Left cardiac atrium (tissue), 4 donors: ENCODE measurements at regions not wholly inside any gene's neighbourhood (a gene's known extent, or its start where the extent isn't known, plus 50 kb on each side); places are given as distances from the start of the nearest gene placed in this dataset.

Source experiments
- ATAC-seq, 2 donors: fragments of 200-7000 bp; cut with Tn5 transposase; one replicate each; pipeline ENCODE4 v1.9.1; 2020; ENCODE audit warnings: mild to moderate bottlenecking in 2 of 2, moderate library complexity in 2 of 2
- DNase-seq: peaks from one replicate; pipeline ENCODE4 v3.0.0-alpha.2; 2020
- intact Hi-C, 2 donors: fragments of 100-400 bp; cut with DNase I; formaldehyde crosslinking; loops; one replicate each; pipeline versions ENCODE4 v1.14.1 to v1.15.1; 2022 to 2023
- donor health status: DM: no; HTN: yes; CAD: no.
- donor health status: DM: no; HTN: yes; CAD: no; lungs with severe emphysema.
- donor health status: DM: yes; HTN: yes; CAD: no.
- donor health status: Dilated cardiomyopathy.

DNA sequence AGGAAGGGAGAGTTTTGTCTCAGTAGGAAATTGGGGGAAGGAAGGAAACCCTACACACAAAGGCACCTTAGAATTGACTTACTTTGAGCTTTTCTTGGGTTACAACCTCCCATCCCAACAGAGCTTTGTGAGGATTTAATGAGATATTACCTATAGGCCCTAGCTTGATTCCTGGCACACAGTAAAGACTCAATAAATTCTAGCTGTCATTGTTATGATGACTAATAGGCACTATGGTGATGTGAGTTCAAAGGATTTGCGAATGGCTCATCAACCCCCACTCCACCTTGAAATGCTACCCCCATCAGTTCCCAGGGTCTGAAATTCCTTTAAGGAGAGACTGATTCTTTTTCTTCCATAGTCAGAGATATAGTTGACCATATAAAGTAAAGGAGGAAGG lies 67.9 kb upstream of the SMNDC1 start:
- intact Hi-C loops: no loop called here
- ATAC-seq: no peak
- no peak for DNase-seq

DNA sequence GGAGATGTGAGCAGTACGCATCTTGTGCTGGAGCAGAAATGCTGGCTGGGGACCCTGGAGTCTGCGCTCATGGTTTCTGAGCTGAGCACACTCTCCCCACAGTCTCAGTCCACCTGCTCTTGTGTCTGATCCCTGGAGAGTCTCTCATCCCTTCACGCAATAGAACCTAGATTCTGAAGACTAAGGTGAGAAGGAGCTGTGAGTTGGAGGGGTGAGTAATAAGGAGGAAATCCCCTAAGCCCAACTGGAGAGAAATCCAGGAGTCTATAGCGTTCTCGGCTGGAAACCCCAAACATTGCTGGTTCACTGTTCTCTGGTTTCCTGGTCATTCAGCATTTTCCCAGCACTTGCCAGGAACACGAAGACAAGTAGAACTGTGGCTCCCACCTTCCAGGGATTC lies 68.3 kb upstream of the SMNDC1 start:
- ATAC-seq (no peak), DNase-seq (no peak)
- intact Hi-C loops: no loop called here

DNA sequence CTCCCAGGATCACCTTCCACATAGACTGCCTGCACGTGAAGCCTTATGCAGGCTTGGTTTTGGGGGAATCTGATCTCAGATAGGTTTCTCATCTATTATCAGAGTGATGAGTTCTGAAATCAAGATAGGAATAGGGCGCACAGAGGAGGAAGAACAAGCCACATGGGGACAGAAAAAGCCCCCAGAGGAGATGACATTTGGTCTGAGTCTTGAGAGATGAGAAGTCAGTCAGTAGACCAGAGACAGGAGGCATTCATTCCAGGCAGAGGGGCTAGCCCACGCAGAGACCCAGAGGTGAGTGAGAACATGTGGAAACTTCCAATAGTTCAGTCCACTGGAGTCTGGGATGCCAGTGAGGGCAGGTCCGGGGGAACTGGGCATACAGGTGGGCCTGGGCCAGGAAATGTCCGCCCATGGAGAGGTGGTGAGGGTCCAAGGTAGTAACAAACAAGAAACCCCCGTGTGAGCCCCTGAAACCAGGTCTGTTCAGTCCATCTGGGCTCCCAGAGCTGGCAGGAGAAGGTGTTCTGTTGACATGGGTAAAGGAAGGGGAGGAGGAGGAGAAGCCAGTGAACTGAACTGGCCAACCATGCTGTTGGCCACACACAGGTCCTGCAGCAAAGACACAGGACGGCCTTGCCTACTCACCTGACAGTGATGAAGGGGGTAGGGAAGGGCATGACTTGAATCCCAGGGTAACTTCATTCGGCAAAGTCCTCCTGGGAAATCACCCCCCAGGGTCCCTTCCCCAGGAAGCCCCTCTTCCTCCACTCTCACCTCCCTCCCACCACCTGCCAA lies 69.3 kb upstream of the SMNDC1 start:
- ATAC-seq (no peak), DNase-seq (no peak)
- intact Hi-C loops: no loop called here

DNA sequence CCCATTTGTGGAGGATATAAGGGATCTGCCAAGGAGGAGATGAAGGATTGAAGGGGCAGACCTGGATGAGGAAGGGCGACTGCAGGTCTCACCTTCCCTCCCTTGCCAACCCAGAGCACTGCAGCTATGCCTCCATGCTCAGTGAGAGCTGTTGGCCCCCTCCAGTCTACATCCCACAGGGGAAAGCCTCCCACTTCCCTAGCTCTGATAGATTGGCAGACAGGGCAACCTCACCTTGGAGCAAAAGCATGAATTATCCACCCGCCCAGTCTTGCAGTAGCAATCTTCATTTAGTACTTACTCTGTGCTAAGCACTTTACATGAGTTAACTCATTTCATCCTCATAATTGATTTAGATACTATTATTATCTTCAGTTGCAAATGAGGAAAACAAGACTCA lies 70.4 kb upstream of the SMNDC1 start:
- DNase-seq (no peak), ATAC-seq (no peak)
- intact Hi-C loops: no loop called here

DNA sequence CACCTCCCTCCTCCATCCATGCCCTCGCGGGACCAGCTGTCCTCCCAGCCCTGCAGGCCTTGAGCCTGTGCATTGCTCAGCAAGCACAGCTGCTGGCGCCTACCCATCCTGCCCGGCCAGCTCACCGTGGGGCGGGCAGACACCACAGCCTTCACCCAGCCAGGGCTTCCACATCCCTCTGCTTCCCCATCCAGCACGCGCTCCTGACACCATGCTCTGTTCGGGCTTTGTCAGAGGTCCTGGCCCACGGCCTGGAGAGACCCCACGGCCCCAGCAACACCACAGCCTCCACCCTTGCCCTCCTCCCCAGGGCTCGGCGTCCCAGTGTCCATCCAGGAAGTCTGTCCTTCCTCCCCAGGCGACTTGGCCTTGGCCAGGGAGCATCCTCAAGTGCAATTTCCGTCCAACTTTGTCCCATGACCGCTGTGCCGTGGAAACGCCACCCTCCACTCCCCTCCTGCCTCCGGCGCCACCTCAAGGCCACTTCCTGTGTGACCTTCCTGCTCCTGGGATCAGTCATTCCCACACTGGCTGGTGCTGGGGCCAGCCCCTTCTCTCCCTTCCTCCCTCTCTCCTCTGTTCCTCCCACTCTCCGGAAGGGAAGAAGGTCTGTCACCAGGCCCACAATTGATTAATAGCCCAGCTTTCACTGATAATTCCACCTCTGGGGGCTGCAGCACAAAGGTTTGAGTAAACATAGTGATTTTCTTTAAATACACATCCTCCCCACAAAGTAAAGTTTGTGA lies 71.5 kb upstream of the SMNDC1 start:
- DNase-seq (peak; percentile 70), ATAC-seq (peak; percentile 53 to 84)

DNA sequence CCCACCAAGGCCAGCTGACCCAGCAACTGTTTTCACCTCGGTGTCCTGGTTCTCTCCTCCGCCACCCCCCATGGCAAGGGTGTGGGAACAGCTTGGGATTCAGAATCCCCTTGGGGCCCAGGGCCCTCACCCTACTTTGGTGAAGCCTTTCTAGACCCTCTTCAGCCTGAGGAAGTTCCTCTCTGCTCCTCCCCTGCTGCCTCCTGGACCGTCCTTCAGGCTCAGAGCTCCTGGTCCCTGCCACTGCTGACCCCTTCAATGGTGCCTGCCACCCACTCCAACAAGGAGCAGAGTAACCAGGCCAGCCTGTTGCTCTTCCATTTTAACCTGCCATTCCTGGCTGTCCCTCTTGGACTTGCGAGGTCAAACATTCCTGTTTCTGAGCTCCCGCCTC lies 72.0 kb upstream of the SMNDC1 start:
- intact Hi-C loops: no loop called here
- DNase-seq (no peak), ATAC-seq (no peak)

More for the DNA sequence above, 71.5 kb upstream of the SMNDC1 start:
- intact Hi-C loops: no loop called here

DNA sequence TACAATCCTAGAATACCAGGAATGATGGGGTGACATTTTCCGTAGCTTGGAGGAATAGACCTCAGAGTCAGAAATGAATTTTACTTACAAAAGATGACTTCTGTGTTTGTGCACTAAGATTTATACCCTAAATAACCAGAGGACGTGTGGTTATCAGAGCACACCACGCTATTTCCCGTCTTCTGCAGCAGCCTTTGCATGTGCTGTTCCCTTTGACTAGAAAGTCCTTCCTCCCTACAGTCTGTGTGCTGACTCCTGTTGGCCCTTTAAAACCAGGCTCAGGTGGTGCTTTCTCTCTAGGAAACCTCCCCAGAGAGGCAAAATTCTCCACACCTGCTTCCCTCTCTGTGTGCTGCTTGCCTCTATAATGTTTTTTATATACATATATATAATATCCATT lies 73.3 kb upstream of the SMNDC1 start:
- no peak for DNase-seq
- no peak for ATAC-seq
- intact Hi-C loops: no loop called here

DNA sequence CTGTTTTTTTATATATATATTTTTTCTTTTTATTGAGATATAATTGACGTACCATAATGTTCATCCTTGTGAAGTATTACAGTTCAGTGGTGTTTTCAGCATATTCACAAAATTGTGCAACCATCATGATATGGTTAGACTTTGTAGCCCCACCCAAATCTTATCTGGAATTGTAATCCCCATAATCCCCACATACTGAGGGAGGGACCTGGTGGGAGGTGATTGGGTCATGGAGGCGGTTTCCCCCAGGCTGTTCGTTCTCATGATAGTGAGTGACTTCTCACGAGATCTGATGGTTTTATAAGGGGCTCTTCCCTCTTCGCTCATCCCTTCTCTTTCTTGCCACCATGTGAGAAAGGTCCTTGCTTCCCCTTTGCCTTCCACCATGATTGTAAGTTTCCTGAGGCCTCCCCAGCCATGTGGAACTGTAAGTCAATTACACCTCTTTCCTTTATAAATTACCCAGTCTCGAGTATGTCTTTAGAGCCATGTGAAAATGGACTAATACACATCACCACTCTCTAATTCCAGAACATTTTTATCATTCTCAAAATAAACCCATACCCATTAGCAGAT lies 73.9 kb upstream of the SMNDC1 start:
- ATAC-seq (no peak), DNase-seq (no peak)
- intact Hi-C loops: no loop called here

DNA sequence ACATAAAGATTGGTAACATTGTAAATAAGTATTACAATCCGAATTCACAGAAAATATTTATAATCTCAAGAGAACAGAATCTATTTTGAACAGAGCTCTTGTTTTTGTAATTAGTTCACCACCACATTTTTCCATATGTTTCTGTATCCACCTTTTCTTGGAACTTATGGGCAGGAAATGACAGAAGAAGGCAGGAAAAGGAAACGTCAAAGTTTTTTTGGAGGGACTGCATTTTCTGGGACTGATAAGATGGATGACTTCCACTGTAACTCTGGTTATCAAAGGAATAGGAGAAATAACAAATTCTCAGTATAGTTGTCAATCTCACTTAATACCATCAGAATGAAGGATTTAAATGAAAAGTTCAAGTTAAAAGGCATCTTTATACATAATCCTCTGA lies 75.1 kb upstream of the SMNDC1 start:
- intact Hi-C loops: no loop called here
- DNase-seq (no peak), ATAC-seq (no peak)

DNA sequence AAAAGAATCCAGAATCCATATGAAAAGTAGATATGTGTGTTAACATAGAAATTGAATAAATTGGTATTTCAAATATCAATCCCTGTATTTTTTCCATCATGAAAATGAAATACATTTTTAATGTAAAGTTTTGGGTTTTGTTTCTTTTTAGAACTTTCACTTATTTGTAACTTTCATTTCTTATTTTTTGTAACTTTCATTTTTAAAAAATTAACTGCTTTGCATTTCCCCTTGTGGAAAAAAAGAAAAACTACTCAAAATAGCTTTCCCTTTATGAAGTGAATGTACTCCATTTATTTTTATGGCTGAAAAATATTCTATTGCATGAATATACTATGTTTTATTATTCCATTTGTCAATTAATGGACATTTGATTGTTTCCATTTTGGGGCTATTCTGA lies 75.6 kb upstream of the SMNDC1 start:
- no peak for DNase-seq
- intact Hi-C loops: no loop called here
- no peak for ATAC-seq

DNA sequence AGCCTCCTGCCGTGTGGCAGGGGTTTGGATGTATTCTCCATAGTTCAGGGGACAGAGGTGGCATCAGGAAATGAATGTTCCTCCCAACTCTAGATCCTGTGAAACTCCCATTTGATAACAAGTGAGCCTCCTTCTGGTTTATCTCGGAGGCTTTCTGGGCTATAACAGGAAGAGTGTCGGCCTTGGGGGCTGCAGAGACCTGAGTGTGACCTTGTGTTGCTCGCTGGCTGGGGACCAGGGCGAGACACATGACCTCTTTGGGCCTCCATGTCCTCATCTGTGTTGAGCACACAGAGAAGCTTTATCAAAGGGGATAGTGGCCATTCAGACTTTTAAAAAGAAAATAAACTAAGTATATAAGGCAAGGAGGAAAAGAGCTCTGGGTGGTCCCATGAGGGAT lies 78.0 kb upstream of the SMNDC1 start:
- intact Hi-C loops: no loop called here
- ATAC-seq (no peak), DNase-seq (no peak)

DNA sequence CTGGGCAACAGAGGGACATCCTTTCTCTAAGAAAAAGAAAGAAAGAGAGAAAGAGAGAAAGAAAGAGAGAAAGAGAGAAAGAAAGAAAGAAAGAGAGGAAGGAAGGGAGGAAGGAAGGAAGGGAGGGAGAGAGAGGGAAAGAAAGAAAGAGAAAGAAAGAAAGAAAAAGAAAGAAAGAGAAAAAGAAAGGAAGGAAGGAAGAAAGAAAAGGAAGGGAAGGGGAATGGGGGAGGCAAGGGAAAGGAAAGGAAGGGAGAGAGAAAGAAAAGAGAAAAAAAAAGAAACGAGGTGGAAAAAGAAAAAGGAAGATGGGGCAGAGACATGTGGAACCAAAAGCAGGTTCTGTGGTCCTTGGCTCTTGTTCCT lies 82.9 kb upstream of the SMNDC1 start:
- DNase-seq: no peak
- intact Hi-C loops: no loop called here
- ATAC-seq: no peak

DNA sequence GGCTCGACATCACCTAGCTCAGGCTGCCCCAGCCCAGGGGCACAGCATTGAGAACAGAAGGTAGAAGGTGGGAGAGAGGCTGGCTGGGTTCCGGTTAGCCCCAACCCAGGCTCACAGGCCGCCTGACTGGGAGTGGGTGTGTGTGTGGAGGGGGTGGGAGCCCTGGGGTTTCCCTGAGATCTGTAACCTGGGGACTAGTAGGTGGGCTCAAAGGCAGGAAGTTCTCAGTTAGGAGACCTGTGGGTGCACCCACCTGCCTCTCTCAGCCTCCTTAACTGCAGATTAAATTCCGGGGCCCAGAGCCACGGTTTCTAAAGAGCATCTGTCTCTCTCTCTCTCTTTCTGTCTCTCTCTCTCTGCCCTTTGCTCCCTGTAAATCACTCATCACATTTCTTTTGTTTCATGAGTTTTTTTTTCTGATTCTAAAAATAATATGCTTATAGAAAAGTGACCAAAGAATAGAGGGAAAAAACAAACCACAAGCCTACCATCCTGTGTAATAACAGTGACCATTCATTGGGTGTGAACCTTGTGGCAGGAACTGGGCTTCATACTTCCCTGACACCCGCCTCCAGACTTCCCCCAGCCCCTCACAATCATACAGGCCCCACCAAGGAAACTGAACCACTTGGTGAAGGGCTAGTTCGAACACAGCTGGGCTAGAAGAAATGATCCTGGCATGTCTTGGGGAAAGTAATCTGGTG lies 83.4 kb upstream of the SMNDC1 start:
- no peak for DNase-seq
- ATAC-seq: no peak
- intact Hi-C loops: no loop called here

DNA sequence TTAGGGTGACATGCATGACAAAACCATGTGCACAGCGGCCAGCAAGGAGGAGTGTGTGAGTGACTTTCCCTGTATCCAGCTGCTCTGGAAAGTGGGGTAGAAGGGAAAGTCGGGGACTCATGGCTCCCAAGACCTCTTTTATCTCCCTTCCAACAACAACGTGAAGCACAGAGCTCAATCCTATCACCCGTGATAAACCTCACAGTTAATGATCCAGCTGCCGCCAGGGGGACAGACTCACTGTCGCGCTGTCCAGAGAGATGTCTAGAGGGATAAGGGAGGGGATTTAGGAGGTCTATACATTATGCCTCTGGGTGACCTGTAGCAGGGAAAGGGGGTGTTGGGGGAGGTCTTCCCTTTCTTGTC lies 84.0 kb upstream of the SMNDC1 start:
- intact Hi-C loops: no loop called here
- peak in 1 of 2 donors; percentile 35 for ATAC-seq
- DNase-seq: no peak

DNA sequence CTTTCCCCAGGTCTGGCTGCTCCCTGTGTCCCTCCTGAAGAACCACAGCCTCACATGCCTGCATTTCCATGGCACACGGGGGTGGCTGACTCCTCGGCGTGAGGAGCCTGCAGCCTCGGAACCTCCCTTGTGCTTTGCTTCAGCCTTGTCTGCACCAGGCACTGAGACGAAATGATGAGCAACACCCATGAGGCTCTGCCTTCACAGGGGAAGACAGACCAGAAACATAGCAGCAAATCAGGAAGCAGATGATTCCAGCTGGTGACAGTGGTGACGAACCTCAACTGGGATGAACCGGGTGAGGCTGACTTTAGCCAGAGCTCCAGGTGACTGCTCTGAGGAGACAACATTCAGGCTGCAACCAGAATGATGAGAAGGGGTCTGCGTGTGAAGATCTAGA lies 84.5 kb upstream of the SMNDC1 start:
- ATAC-seq: peak in 1 of 2 donors; percentile 8
- intact Hi-C loops: no loop called here
- DNase-seq: no peak

DNA sequence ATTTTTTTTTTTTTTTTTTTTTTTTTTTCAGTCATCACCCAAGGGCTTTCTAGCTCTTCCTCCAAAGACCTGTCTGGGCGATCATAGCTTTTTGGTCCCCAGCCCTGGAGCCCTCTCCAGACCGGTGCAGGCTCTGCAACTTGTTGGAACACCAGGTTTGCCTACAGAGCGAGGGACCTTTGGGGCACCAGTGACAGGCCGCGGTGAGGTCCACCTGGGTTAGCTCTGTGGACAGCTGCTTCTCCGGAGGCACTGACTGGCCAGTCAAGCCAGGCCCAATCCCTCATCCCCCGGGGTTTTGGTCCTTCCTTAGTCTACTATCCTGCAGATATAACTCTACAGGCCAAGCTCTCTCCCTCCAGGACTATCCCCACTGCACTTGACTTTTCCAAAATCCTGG lies 86.8 kb upstream of the SMNDC1 start:
- intact Hi-C loops: no loop called here
- DNase-seq (no peak), ATAC-seq (no peak)

DNA sequence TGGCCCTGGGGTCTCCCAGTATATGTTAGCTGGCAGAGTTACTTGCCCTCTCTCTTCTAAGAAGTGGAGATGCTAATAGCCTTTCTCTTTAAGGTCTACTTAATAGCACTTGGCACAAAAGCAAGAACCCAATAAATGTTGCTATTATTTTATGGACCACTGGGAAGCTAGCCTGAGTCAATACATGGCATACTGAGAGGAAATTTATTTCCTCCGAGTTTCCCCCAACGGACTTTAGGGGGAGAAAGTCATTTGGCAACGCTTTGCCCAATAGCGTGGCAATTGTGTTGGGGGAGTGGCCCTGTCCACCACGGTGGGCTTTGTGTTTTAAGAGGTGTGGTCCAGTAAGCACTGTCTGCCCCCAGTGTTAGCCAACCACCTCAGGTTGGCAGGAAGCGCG lies 87.4 kb upstream of the SMNDC1 start:
- ATAC-seq: no peak
- intact Hi-C loops: no loop called here

DNA sequence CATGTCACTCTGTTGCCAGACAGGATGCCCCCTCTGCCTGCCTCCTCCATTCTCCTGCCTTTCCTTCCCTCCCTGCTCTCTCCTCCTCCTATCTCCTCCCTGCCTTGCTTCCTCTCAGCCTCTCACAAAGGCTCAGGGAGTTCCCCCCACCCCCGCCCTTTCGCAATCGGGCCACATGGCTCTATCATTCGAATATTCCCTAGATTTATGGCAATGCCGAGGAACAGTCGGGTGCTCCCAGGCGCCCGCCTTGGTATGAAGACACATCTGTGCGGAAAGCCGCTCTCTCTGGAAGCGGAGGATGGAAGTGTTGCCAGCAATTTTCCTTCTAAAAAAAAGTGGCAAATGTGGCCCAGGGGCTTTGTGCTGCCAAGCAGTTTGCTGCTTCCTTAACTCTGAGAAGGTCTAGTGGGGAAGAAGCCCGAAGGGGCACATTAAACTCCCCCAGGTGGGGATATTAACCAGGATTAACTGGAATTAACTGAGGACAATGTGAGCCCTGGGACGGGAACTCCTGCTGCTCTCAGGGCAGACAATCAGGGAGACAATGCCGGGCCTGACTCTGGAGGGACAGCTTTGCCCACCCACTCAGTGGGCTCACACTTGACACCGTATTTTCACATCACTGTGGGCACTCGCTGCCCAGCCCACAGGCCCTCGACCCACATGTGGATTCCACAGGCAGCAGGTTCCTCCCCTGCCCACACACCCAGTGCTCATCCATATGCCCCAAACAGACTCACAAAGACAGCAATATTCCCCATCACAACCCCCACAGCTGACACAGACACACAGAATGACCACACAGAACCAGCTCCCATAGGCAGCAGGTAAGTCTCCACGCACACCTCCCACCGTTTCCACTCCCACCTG lies 88.4 kb upstream of the SMNDC1 start:
- ATAC-seq (peak in 1 of 2 donors; percentile 35), DNase-seq (peak; percentile 66)
- intact Hi-C loops: no loop called here

More for the DNA sequence above, 87.4 kb upstream of the SMNDC1 start:
- DNase-seq: no peak

DNA sequence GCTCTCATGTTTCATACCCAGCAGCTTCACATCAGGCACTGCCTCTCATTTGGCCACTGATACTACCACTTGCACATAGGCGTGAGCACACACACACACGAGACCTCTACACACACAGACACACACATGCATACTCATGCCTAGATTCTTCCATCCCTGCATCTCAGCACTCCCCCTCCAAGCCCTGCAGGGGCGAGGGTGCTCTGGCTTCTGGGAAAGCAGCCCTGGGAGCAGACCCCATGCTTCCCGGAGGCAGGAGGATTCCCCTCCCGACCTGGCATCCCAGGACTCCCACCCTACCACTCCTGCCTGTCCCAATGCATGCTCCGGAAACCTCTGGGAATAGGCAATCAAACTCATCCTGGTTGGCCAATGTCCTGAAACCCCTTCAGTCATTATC lies 89.1 kb upstream of the SMNDC1 start:
- intact Hi-C loops: no loop called here
- DNase-seq (no peak), ATAC-seq (no peak)
